ENCODE measurements at regions not wholly inside any gene's neighbourhood (a gene's known extent, or its start where the extent isn't known, plus 50 kb on each side); places are given as distances from the start of the nearest gene placed in this dataset.
"Not testable (repeated sequence)": the region's sequence is repeated elsewhere in the genome, so short reads cannot be mapped to it uniquely, and the experiment has no call there.

DNA sequence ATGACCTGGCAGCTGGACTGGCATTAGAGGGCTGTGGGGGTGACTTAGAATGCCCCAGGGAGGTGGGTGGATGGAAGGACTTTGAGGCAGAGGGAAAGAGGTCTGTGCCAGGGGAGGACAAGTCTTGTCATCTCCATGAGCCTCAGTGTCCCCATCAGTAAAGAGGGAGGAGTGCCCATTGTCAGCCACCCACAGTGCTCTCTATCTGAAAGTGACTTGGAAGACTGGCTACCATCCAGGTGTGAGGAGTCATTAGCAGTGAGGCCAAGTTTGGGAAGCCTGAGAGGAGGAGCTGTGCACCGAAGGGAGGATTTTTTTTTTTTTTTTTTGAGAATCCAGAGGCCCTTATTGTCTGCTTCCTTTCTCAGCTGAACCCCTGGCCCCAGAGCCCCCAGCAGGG, 136.3 kb upstream of the AKAP13 start:
- H2BK5ac ChIP-seq (ENCODE audit: low read depth, low read length, poor library complexity, severe bottlenecking); H2BK20ac ChIP-seq (ENCODE audit: low read depth, low read length); H3K4me1 ChIP-seq (ENCODE audit: control insufficient read depth, insufficient read depth, low read length); intact Hi-C loops (cut with micrococcal nuclease); DNase-seq; BruUV-seq (replicated peaks); ATAC-seq (ENCODE audit: low read depth); H3K9me3 ChIP-seq (ENCODE audit: control insufficient read depth, insufficient read depth, low read length); H3K4me3 ChIP-seq (ENCODE audit: insufficient read depth, low read depth, low read length); H3K18ac ChIP-seq (ENCODE audit: low read depth, low read length); H3K36me3 ChIP-seq (ENCODE audit: control insufficient read depth, insufficient read depth, low read length); H4K8ac ChIP-seq (ENCODE audit: low read depth in 2 of 2, low read length in 2 of 2); H2AK9ac ChIP-seq (replicated peaks; ENCODE audit: low read depth, low read length, poor library complexity); H2BK15ac ChIP-seq (ENCODE audit: low read depth, low read length); H4K20me1 ChIP-seq (ENCODE audit: insufficient read depth, low read length); H4K91ac ChIP-seq (ENCODE audit: insufficient read depth, low read depth, low read length); H2AK5ac ChIP-seq (ENCODE audit: low read depth, low read length); H3K27me3 ChIP-seq (ENCODE audit: control insufficient read depth, insufficient read depth, low read length); H3K4ac ChIP-seq (ENCODE audit: low read depth, low read length); H3K14ac ChIP-seq (replicated peaks; ENCODE audit: low read depth, low read length); H2BK120ac ChIP-seq (ENCODE audit: low read depth, low read length); H3K27ac ChIP-seq (ENCODE audit: insufficient read depth, low read length); POLR2A ChIA-PET (ENCODE audit: unreplicated experiment); dilution Hi-C loops (cut with HindIII; ENCODE audit: low sequenced_read_pairs, unreplicated experiment); H3K9me1 ChIP-seq (ENCODE audit: insufficient read depth, low read length); H3K56ac ChIP-seq (ENCODE audit: extremely low read depth, insufficient read depth, low read length); H4K5ac ChIP-seq (ENCODE audit: low read depth, low read length); H3K23ac ChIP-seq (ENCODE audit: low read depth, low read length); H3K79me1 ChIP-seq (ENCODE audit: low read depth in 1 of 2, low read length in 2 of 2); H3K4me2 ChIP-seq (ENCODE audit: low read depth, low read length); H3K9ac ChIP-seq (ENCODE audit: low read depth, low read length); CTCF ChIA-PET; H2AFZ ChIP-seq (replicated peaks; ENCODE audit: low read length, poor library complexity); in situ Hi-C loops (cut with MboI; ENCODE audit: low sequenced_read_pairs): not testable (repeated sequence)
- no CpG with 5 or more reads among the region's 1 CpG for WGBS, 2 experiments (ENCODE audit: extremely low coverage in 2 of 2, insufficient read length in 1 of 2)

DNA sequence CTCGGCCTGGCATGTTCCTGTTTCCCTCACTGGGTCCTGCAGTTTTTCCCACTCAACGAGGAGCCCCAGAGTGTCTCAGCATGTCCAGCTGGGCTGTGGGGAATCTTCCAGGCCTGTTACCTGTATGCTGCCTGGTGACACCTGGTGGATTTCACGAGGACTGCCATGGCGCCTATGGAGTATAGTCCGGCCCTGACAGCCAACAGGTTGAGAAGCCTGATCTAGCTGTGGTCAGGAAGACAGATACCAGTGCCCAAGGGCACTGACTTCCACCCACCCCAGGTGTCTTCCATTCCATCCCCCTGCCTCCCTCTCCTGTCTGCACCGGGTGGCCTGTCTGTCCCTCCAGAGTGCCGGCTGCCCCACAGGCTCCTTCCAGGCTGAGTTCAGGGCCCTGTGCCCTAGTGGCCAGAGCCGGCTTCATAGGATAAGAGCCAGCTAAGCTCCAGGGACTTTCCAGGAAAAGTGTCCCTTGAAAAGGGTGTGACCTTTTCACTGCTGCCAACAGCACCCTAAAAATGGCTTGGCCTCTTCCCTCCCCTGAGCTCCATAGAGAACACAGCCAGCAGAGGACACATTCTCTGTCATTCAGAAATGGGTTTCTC, 129.4 kb upstream of the AKAP13 start:
- H3K27me3 ChIP-seq (ENCODE audit: control insufficient read depth, insufficient read depth, low read length); in situ Hi-C loops (cut with MboI; ENCODE audit: low sequenced_read_pairs); H2BK20ac ChIP-seq (ENCODE audit: low read depth, low read length); H2BK15ac ChIP-seq (ENCODE audit: low read depth, low read length); H3K56ac ChIP-seq (ENCODE audit: extremely low read depth, insufficient read depth, low read length); H4K20me1 ChIP-seq (ENCODE audit: insufficient read depth, low read length); H2AK5ac ChIP-seq (ENCODE audit: low read depth, low read length); H2AFZ ChIP-seq (replicated peaks; ENCODE audit: low read length, poor library complexity); H3K4ac ChIP-seq (ENCODE audit: low read depth, low read length); ATAC-seq (ENCODE audit: low read depth); H3K4me2 ChIP-seq (ENCODE audit: low read depth, low read length); H4K91ac ChIP-seq (ENCODE audit: insufficient read depth, low read depth, low read length); H3K36me3 ChIP-seq (ENCODE audit: control insufficient read depth, insufficient read depth, low read length); CTCF ChIA-PET; H3K9ac ChIP-seq (ENCODE audit: low read depth, low read length); H4K8ac ChIP-seq (ENCODE audit: low read depth in 2 of 2, low read length in 2 of 2); H3K27ac ChIP-seq (ENCODE audit: insufficient read depth, low read length); H4K5ac ChIP-seq (ENCODE audit: low read depth, low read length); H3K4me1 ChIP-seq (ENCODE audit: control insufficient read depth, insufficient read depth, low read length); H3K9me1 ChIP-seq (ENCODE audit: insufficient read depth, low read length); POLR2A ChIA-PET (ENCODE audit: unreplicated experiment); H3K9me3 ChIP-seq (ENCODE audit: control insufficient read depth, insufficient read depth, low read length); intact Hi-C loops (cut with micrococcal nuclease); BruUV-seq (replicated peaks); DNase-seq; H2AK9ac ChIP-seq (replicated peaks; ENCODE audit: low read depth, low read length, poor library complexity); H3K23ac ChIP-seq (ENCODE audit: low read depth, low read length); H2BK5ac ChIP-seq (ENCODE audit: low read depth, low read length, poor library complexity, severe bottlenecking); dilution Hi-C loops (cut with HindIII; ENCODE audit: low sequenced_read_pairs, unreplicated experiment); H3K14ac ChIP-seq (replicated peaks; ENCODE audit: low read depth, low read length); H3K79me1 ChIP-seq (ENCODE audit: low read depth in 1 of 2, low read length in 2 of 2); H3K18ac ChIP-seq (ENCODE audit: low read depth, low read length); H2BK120ac ChIP-seq (ENCODE audit: low read depth, low read length); H3K4me3 ChIP-seq (ENCODE audit: insufficient read depth, low read depth, low read length): not testable (repeated sequence)
- WGBS, 2 experiments (ENCODE audit: extremely low coverage in 2 of 2, insufficient read length in 1 of 2) = no CpG with 5 or more reads among the region's 8 CpGs

Data from IMR-90 (cell line).